ENCODE measurements at regions not wholly inside any gene's neighbourhood (a gene's known extent, or its start where the extent isn't known, plus 50 kb on each side); places are given as distances from the start of the nearest gene placed in this dataset.
A peak's percentile ranks its signal among the peaks of the same experiment; 100 is the strongest.
"Not testable (repeated sequence)": the region's sequence is repeated elsewhere in the genome, so short reads cannot be mapped to it uniquely, and the experiment has no call there.

GRCh38 chr5:108696951-108697715 is 50.6 kb upstream of the FER start:
- DNase-seq: no peak

DNA sequence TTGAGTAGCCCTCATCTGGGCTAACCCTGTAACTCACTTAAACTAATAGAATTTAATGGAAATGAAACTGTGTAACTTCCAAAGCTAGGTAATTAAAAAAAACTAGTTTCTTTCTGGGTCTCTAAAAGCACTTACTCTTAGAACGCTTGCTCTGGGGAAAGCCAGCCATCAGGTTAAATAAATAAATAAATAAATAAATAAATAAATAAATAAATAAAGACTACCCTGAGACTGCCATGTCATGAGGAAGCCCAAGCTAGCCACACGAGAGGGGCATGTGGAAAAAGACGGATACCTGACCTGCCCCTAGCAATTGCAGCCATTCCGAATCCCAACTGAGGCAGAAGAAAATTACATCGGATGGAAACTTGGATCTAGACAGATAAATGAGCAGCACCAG is 51.3 kb upstream of the FER start:
- DNase-seq: no peak

GRCh38 chr5:108688485-108688884 is 59.2 kb upstream of the FER start:
- DNase-seq: no peak

DNA sequence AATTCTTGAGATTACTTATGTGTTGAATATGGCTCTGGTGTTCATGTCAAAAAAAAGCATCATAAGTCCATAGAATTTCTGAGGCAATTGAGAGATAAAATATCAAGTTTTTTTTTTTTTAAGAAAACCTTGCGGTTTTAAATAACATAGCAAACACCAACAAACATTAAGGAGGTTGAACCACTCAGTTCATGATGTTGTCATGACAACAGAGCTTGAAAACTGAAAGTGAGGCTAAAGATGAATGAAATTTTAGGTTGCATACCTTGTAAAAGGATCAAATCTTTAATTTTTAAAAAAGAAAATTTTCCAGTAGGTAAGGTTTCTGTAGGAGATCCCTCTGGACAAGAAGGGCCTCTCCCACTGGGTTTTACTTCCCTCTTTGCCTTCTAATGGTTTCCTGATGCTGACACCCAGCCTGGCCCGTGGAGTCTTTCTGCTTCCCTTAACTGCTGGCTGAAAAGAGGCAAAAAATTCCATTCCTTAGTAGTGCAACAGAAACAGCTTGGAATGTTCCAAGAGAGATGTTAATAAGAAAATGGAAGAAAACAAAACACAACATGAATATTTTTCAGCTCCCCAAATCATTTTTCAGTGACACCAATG is 60.0 kb upstream of the FER start:
- DNase-seq: no peak

DNA sequence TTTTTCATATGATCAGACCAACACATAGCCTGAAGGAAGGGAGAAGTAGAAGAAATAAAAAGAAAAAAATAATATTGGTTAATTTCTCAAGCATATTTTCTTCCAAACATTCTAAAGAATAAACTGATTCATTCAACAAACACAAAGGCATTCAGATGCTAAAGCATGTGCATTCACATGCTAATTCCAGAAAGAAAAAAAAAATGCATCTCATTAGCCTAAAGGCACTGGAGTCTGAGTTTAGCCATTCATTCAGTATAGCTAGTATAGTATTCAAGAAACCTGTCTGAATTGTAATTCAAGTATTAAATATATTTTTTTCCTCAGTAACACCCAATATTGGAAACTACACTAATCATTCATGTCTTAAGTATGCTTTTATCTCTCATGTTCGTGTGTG is 61.0 kb upstream of the FER start:
- DNase-seq: no peak

DNA sequence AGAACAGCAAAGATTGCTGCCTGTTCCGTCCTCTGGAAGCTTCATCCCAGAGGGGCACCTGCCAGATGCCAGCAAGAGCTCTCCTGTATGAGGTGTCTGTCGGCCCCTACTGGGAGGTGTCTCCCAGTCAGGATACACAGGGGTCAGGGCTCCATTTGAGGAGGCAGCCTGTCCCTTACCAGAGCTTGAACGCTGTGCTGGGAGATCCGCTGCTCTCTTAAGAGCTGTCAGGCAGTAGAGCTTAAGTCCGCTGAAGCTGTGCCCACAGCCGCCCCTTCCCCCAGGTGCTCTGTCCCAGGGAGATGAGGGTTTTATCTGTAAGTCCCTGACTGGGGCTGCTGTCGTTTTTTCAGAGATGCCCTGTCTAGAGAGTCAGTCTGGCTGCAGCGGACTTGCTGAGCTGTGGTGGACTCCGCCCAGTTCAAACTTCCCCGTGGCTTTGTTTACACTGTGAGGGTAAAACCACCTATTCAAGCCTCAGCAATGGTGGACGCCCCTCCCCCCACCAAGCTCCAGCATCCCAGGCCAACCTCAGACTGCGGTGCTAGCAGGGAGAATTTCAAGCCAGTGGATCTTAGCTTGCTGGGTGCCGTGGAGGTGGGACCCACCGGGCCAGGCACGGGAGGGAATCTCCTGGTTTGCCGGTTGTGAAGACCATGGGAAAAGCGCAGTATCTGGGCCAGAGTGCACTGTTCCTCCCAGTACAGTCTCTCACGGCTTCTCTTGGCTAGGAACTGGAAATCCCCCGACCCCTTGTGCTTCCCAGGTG is 62.1 kb upstream of the FER start:
- not testable (repeated sequence) for DNase-seq

- peak; percentile 71 for DNase-seq
Measured at GRCh38 chr5:108681079-108681921, 66.4 kb upstream of the FER start.

GRCh38 chr5:108678091-108678490 is 69.6 kb upstream of the FER start:
- DNase-seq: no peak

DNA sequence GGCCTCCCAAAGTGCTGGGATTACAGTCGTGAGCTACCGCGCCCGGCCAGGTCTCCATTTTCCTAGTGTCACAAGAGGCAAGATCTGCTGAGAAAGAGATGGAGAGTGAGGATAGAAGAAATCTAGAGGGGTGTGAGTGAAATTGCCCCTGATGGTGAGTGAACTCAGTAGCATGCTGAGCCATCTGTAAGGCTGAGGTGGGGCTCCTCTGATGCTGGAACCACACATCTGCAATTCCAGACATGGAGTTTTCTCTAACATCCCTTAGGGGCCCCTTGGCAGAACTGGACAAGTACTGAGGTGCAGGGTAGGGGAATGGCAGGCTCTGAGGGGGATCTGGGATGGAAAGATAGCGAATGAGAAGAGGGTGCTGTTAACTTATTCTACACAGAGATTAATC is 72.0 kb upstream of the FER start:
- no peak for DNase-seq

DNA sequence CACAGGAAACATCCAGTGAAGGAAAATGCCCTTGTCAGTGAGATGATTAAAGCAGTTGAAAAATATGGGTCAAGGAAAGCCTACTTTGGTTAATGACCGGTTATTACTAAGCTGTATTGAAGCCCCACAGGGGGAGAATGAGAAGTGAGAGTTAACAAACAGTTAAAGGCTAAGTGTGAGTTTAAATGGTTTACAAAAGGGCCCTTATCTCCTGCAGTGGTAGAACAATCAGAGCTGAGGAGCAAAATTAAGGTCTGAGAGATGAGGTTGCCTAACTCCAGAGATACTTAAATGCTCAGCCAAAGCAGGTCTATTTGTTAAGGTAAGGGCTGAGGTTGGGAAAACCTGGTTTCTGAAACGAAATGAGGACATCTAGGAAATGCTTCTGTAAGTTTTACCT is 75.1 kb upstream of the FER start:
- no peak for DNase-seq

DNA sequence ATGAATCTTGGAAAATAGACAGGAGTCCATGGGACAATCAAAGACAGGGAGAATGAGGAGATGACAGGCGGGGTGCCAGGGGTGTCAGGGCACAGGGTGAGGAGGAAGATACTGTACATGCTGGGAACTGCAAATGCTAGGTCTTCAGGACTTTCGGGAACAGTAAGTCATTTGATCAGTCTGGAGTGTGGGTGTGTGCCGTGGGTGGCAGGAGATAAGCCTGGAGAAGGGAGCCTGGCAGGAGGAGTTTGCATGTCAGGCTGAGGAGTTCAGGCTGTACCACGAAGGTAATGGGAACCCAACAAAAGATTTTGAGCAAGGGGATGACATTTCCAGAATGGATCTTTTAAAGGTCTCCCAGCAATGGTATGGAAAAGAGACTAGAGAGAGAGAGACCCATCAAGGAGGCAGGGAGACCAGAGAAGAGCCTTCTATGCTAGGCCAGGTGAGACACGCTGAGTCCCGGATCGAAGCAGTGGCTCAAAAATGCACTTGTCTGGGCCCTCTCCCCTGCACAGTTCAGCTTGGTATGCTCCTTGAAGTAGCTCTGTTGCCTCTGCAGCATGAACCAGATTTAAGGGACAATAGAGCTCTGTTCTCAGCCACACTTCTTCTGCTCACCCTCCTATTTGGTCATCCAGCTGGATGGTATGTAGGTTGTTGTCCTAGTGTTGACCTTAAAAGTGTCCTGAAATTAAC is 77.0 kb upstream of the FER start:
- DNase-seq: no peak

DNA sequence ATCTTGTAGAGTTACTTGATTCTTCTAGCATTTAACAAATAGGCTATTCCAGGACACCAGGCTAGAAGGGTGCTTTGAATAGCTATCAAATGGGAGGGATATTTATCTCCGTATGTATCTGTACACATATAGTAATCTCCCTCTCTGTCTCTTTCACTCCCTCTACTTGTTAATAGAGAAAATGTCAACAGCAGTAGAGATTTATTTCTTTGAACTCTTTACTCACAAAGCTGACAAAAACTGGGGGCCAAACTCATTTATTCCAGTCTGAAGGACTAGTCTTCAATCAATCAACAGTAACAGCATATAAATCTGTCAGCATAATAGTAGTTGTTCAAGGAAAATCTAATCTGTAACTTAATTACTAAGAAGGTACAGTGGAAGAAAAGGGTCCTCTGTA is 78.2 kb upstream of the FER start:
- no peak for DNase-seq

- DNase-seq: no peak
Measured at GRCh38 chr5:108661590-108662219, 86.0 kb upstream of the FER start.

DNA sequence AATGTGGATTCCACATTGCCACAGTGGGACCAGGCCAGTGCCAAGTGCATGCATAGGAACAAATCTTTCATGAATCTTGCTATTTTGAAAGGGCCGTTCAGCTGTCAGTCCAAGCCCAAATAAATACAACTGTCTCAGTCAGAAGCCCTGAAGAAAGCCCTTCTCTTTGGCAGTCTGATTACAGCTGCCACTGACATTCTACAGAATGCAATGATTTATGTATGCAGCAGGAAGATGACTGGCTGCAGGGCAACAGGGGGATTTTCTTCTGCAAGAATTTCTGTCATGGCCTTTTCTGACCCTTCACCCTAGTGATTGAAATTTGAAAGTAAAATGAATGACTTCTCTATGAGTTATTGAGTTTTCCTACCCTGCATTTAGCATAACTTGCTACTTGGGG is 86.7 kb upstream of the FER start:
- DNase-seq: no peak

GRCh38 chr5:108660291-108660690 is 87.4 kb upstream of the FER start:
- DNase-seq: no peak

- no peak for DNase-seq
Measured at GRCh38 chr5:108659531-108659930, 88.2 kb upstream of the FER start.

DNA sequence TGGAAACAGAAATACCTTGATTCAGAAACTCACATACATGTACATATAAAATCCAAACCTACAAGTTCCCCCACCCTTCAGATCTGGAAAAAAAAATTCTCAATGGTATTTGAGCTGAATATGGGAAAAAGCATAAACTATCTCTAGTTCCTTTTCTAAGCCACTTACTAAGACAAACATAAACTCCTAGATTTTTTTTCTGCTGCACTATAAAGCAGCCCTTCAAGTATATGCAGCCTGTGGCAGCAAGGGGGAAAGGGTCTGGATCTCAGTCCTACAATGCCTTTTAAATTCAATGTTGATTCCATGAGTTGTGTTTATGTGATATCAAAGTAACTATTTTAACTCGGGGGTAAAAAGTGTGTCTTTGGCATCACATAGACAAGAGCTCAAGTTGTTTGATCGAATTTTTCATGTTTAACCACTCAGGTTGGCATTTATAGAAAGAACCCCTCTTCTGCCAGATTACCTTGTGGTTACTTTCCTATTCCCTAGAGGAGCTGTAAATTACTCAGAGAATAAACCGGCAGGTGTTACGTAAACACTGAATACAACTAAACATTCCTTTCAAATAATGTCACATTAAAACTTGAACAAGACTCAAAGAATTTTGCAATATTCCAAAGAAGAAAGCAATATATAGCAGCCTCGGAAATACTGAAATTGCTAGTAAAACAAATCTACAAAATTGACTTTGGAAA is 91.8 kb upstream of the FER start:
- DNase-seq: no peak

GRCh38 chr5:108654051-108654450 is 93.6 kb upstream of the FER start:
- DNase-seq: no peak

- no peak for DNase-seq
Measured at GRCh38 chr5:108653201-108653600, 94.5 kb upstream of the FER start.

- DNase-seq: no peak
Measured at GRCh38 chr5:108650997-108651396, 96.7 kb upstream of the FER start.

- DNase-seq: no peak
Measured at GRCh38 chr5:108649646-108650045, 98.1 kb upstream of the FER start.

Measured in RPMI8226 (cell line).